GM23338 (cell line): ENCODE measurements at regions not wholly inside any gene's neighbourhood (a gene's known extent, or its start where the extent isn't known, plus 50 kb on each side); places are given as distances from the start of the nearest gene placed in this dataset.

Source experiments
- CREB1 ChIP-seq: fragments of 250-450 bp; sonication (Bioruptor Pico); IDR thresholded peaks from 2 replicates; pipeline ENCODE4 v1.5.0; 2020; ENCODE audit warnings: low read depth, mild to moderate bottlenecking, moderate library complexity
- CTCF ChIP-seq, 2 experiments: fragments of 200-600 bp in 1 of 2; sonication (generic) in 1 of 2; conservative IDR thresholded peaks; 2 replicates each; pipeline versions ENCODE4 v1.5.1 to v1.6.1; 2016 to 2017; ENCODE audit warnings: antibody characterized with exemption in 2 of 2, low read depth in 2 of 2, mild to moderate bottlenecking in 2 of 2, moderate library complexity in 1 of 2
- ETS1 ChIP-seq: IDR thresholded peaks from 2 replicates; pipeline ENCODE4 v1.6.1; 2016; ENCODE audit warnings: antibody characterized with exemption
- EZH2 ChIP-seq: fragments of 200-600 bp; sonication (generic); IDR thresholded peaks from one replicate; pipeline ENCODE4 v1.8.0; 2017; ENCODE audit warnings: antibody characterized with exemption, mild to moderate bottlenecking, low read depth; ENCODE audit not compliant: unreplicated experiment
- EZH2phosphoT487 ChIP-seq: fragments of 200-600 bp; sonication (generic); IDR thresholded peaks from one replicate; pipeline ENCODE4 v1.8.1; 2018; ENCODE audit warnings: antibody characterized with exemption; ENCODE audit not compliant: unreplicated experiment
- JUNB ChIP-seq: IDR thresholded peaks from one replicate; pipeline ENCODE4 v1.6.1; 2016; ENCODE audit warnings: antibody characterized with exemption; ENCODE audit not compliant: unreplicated experiment
- NANOG ChIP-seq: IDR thresholded peaks from 2 replicates; pipeline ENCODE4 v1.6.1; 2016; ENCODE audit warnings: antibody characterized with exemption, borderline replicate concordance
- POLR2AphosphoS5 ChIP-seq: IDR thresholded peaks from 2 replicates; pipeline ENCODE4 v1.6.1; 2016; ENCODE audit warnings: antibody characterized with exemption, low read depth
- ZNF114 ChIP-seq: fragments of 250-450 bp; sonication (Bioruptor Pico); IDR thresholded peaks from 2 replicates; pipeline ENCODE4 v1.5.0; 2020; ENCODE audit warnings: mild to moderate bottlenecking, moderate library complexity
- ZNF331 ChIP-seq: fragments of 250-450 bp; sonication (Bioruptor Pico); IDR thresholded peaks from 2 replicates; pipeline ENCODE4 v1.5.0; 2020; ENCODE audit warnings: low read depth, mild to moderate bottlenecking, moderate library complexity
- ZNF462 ChIP-seq: fragments of 250-450 bp; sonication (Bioruptor Pico); IDR thresholded peaks from 2 replicates; pipeline ENCODE4 v1.5.0; 2020; ENCODE audit warnings: mild to moderate bottlenecking, moderate library complexity

GRCh38 chr5:167269146-167269545 is 1022.3 kb upstream of the WWC1 start (continued):
- TF ChIP-seq ZNF462 (CRISPR knock-in tag) (no peak), POLR2AphosphoS5 (no peak), JUNB (no peak), ETS1 (no peak), ZNF114 (CRISPR knock-in tag) (no peak), CTCF (conservative IDR thresholded peaks at IDR 0.05; ENCODE audit: low read depth in 2 of 2) (no peak), CREB1 (CRISPR knock-in tag) (no peak), ZNF331 (CRISPR knock-in tag) (no peak), EZH2 (no peak), NANOG (no peak), EZH2phosphoT487 (no peak)
